Fibroblast of villous mesenchyme (primary cell): ENCODE measurements at regions not wholly inside any gene's neighbourhood (a gene's known extent, or its start where the extent isn't known, plus 50 kb on each side); places are given as distances from the start of the nearest gene placed in this dataset.
"Not testable (repeated sequence)": the region's sequence is repeated elsewhere in the genome, so short reads cannot be mapped to it uniquely, and the experiment has no call there.

Source experiments
- DNase-seq: peaks from one replicate; pipeline ENCODE4 v3.0.0-alpha.2; 2010; ENCODE audit warnings: low read depth
- H3K4me3 ChIP-seq: 2 replicates; pipeline ENCODE4 v1.5.1; 2011; ENCODE audit warnings: low read depth, mild to moderate bottlenecking, low read length
- CTCF ChIP-seq: IDR thresholded peaks from 2 replicates; pipeline ENCODE4 v1.5.1; 2012; ENCODE audit warnings: low read depth, mild to moderate bottlenecking, low read length; ENCODE audit not compliant: insufficient read depth

GRCh38 chr14:28305938-28306337, 460.6 kb upstream of the FOXG1 start:
- TF ChIP-seq CTCF, result no peak
- DNase-seq, result no peak
- no peak overlapping the region for H3K4me3 ChIP-seq

GRCh38 chr14:28307506-28307905, 459.1 kb upstream of the FOXG1 start:
- no peak for DNase-seq
- no peak for TF ChIP-seq CTCF
- H3K4me3 ChIP-seq, result no peak overlapping the region

- no peak for TF ChIP-seq CTCF
- DNase-seq, result no peak
- H3K4me3 ChIP-seq, result no peak overlapping the region
Observed at GRCh38 chr14:28308734-28309133, 457.9 kb upstream of the FOXG1 start.

GRCh38 chr14:28317890-28318675, 448.5 kb upstream of the FOXG1 start:
- DNase-seq, result not testable (repeated sequence)

GRCh38 chr14:28321475-28322244, 444.9 kb upstream of the FOXG1 start:
- DNase-seq, result no peak
- no peak for TF ChIP-seq CTCF
- no peak overlapping the region for H3K4me3 ChIP-seq

More at GRCh38 chr14:28317890-28318675, 448.5 kb upstream of the FOXG1 start:
- not testable (repeated sequence) for H3K4me3 ChIP-seq

- H3K4me3 ChIP-seq, result no peak overlapping the region
- no peak for DNase-seq
- no peak for TF ChIP-seq CTCF
Observed at GRCh38 chr14:28323366-28323765, 443.2 kb upstream of the FOXG1 start.

GRCh38 chr14:28323951-28324741, 442.4 kb upstream of the FOXG1 start:
- DNase-seq, result no peak
- TF ChIP-seq CTCF, result no peak
- H3K4me3 ChIP-seq, result no peak overlapping the region
